Mesothelial cell of epicardium (in vitro differentiated cells): ENCODE measurements at regions not wholly inside any gene's neighbourhood (a gene's known extent, or its start where the extent isn't known, plus 50 kb on each side); places are given as distances from the start of the nearest gene placed in this dataset.
"Not testable (repeated sequence)": the region's sequence is repeated elsewhere in the genome, so short reads cannot be mapped to it uniquely, and the experiment has no call there.

Experiments
- DNase-seq, 2 experiments: peaks; one replicate each; pipeline ENCODE4 v3.0.0; 2021; ENCODE audit warnings: low spot score in 2 of 2; ENCODE audit not compliant: unreplicated experiment in 2 of 2
- H3K27ac Mint-ChIP-seq: 2 replicates; pipeline ENCODE4 v1.8.0; 2021; ENCODE audit warnings: mixed read lengths
- H3K27me3 Mint-ChIP-seq: 2 replicates; pipeline ENCODE4 v1.8.0; 2021; ENCODE audit warnings: low read depth, mixed read lengths
- H3K36me3 Mint-ChIP-seq: 2 replicates; pipeline ENCODE4 v1.8.0; 2021; ENCODE audit warnings: mixed read lengths
- H3K4me1 Mint-ChIP-seq: 2 replicates; pipeline ENCODE4 v1.8.0; 2021; ENCODE audit warnings: mixed read lengths
- H3K4me3 Mint-ChIP-seq: 2 replicates; pipeline ENCODE4 v1.8.0; 2021; ENCODE audit warnings: mild to moderate bottlenecking, moderate library complexity, mixed read lengths
- H3K9me3 Mint-ChIP-seq: 2 replicates; pipeline ENCODE4 v1.8.0; 2021; ENCODE audit warnings: mixed read lengths
- CTCF ChIP-seq: fragments of 200-600 bp; sonication (generic); IDR thresholded peaks from one replicate; pipeline ENCODE4 v1.5.0; 2021; ENCODE audit warnings: antibody characterized with exemption; ENCODE audit not compliant: unreplicated experiment

GRCh38 chr11:89545691-89546090 is 54.5 kb upstream of the NOX4 start:
- peaks cover 27% of the 10 kb centered on the region for H3K4me1 Mint-ChIP-seq
- TF ChIP-seq CTCF, result no peak
- peak overlapping the region; percentile 67 for H3K27ac Mint-ChIP-seq
- peaks cover 4% of the 10 kb centered on the region for H3K9me3 Mint-ChIP-seq
- no peak overlapping the region for H3K4me3 Mint-ChIP-seq
- no peak for DNase-seq
- peaks cover 2% of the 10 kb centered on the region for H3K36me3 Mint-ChIP-seq
- H3K27me3 Mint-ChIP-seq, result no peaks in the 10 kb centered on the region

DNA sequence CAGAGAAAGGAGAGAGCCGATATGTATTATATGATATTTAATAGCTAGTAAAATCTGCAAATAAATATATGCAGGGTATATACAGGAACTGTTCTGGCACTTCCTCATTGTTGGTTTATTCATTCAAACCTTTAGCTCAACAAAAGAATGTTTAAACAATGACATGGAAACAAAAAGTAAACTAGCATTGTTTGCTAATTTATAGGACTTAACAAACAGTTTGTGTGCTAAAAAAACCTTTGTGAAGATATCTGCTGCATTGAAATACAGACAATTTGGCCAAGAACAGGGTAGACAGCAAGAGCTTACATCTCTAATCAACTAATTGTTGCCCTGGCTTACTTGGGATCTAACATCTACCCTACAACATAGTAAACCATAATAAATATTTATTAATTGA is 64.6 kb upstream of the NOX4 start:
- H3K9me3 Mint-ChIP-seq, DNase-seq, H3K36me3 Mint-ChIP-seq, H3K4me3 Mint-ChIP-seq, H3K27ac Mint-ChIP-seq, H3K27me3 Mint-ChIP-seq: not testable (repeated sequence)
- peaks cover 68% of the 10 kb centered on the region for H3K4me1 Mint-ChIP-seq

GRCh38 chr11:89556731-89557707 is 65.8 kb upstream of the NOX4 start:
- peaks cover 67% of the 10 kb centered on the region for H3K4me1 Mint-ChIP-seq
- H3K27ac Mint-ChIP-seq, result peak overlapping the region; percentile 92
- not testable (repeated sequence) for H3K27me3 Mint-ChIP-seq, H3K9me3 Mint-ChIP-seq, DNase-seq, H3K4me3 Mint-ChIP-seq, H3K36me3 Mint-ChIP-seq

DNA sequence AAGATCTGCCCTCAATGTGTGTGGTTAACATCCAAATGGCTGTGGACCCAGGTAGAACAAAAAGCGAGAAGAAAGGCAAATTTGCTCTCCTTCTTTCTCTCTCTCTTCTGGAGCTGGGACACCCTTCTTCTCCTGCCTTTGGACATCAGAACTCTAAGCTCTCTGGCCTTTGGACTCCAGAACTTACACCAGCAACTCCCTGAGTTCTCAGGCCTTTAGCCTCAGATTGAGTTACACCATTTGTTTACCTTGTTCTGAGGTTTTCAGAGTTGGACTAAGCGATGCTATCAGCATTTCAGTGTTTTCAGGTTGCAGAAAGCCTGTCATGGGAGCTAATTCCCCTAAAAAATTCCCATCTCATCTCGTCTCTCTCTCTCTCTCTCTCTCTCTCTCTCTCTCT is 69.4 kb upstream of the NOX4 start:
- not testable (repeated sequence) for H3K27ac Mint-ChIP-seq, DNase-seq, H3K27me3 Mint-ChIP-seq, H3K4me3 Mint-ChIP-seq, H3K36me3 Mint-ChIP-seq, H3K9me3 Mint-ChIP-seq
- peaks cover 50% of the 10 kb centered on the region for H3K4me1 Mint-ChIP-seq

DNA sequence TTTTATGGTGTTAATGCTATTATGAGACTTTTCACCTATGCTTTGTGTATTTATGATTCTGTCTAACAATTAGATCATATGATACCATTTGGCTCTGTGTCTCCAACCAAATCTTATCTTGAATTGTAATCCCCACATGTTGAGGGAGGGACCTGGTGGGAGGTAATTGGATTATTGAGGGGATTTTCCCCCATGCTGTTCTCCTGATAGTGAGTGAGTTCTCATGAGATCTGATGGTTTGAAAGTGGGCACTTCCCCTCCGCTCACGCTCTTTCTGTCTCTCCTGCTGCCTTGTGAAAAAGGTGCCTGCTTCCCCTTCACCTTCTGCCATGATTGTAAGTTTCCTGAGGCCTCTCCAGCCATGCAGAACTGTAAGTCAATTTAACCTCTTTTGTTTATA is 71.6 kb upstream of the NOX4 start:
- H3K9me3 Mint-ChIP-seq, H3K36me3 Mint-ChIP-seq, DNase-seq, H3K27me3 Mint-ChIP-seq, H3K4me3 Mint-ChIP-seq: not testable (repeated sequence)
- Mint-ChIP-seq H3K4me1 (peaks cover 31% of the 10 kb centered on the region), H3K27ac (peak overlapping the region; percentile 35)

GRCh38 chr11:89566972-89567371 is 75.8 kb upstream of the NOX4 start:
- Mint-ChIP-seq H3K4me3 (no peak overlapping the region), H3K27ac (no peak overlapping the region), H3K27me3 (no peaks in the 10 kb centered on the region), H3K4me1 (peaks cover 13% of the 10 kb centered on the region), H3K9me3 (no peaks in the 10 kb centered on the region), H3K36me3 (no peaks in the 10 kb centered on the region)
- no peak for TF ChIP-seq CTCF
- DNase-seq, result no peak

GRCh38 chr11:89569387-89569786 is 78.2 kb upstream of the NOX4 start:
- not testable (repeated sequence) for H3K36me3 Mint-ChIP-seq, H3K27ac Mint-ChIP-seq, H3K4me3 Mint-ChIP-seq, H3K27me3 Mint-ChIP-seq, H3K9me3 Mint-ChIP-seq, DNase-seq, H3K4me1 Mint-ChIP-seq

GRCh38 chr11:89571706-89572105 is 80.5 kb upstream of the NOX4 start:
- H3K36me3 Mint-ChIP-seq, H3K9me3 Mint-ChIP-seq, H3K4me1 Mint-ChIP-seq, DNase-seq, H3K27ac Mint-ChIP-seq, H3K27me3 Mint-ChIP-seq, H3K4me3 Mint-ChIP-seq: not testable (repeated sequence)

GRCh38 chr11:89575846-89576245 is 84.7 kb upstream of the NOX4 start:
- not testable (repeated sequence) for DNase-seq, H3K27me3 Mint-ChIP-seq, H3K4me3 Mint-ChIP-seq, H3K4me1 Mint-ChIP-seq, H3K9me3 Mint-ChIP-seq, H3K36me3 Mint-ChIP-seq
- peak overlapping the region; percentile 44 for H3K27ac Mint-ChIP-seq

GRCh38 chr11:89577428-89577827 is 86.3 kb upstream of the NOX4 start:
- DNase-seq, H3K4me3 Mint-ChIP-seq, H3K27me3 Mint-ChIP-seq, H3K27ac Mint-ChIP-seq, H3K36me3 Mint-ChIP-seq, H3K9me3 Mint-ChIP-seq, H3K4me1 Mint-ChIP-seq: not testable (repeated sequence)
